AG08396 (cell line): ENCODE measurements at regions not wholly inside any gene's neighbourhood (a gene's known extent, or its start where the extent isn't known, plus 50 kb on each side); places are given as distances from the start of the nearest gene placed in this dataset.

Experiments
- DNase-seq: peaks from one replicate; pipeline ENCODE4 v3.0.0; 2012; ENCODE audit warnings: low spot score, mixed read lengths

GRCh38 chr2:176814274-176814673, 398.3 kb upstream of the HNRNPA3 start:
- no peak for DNase-seq

GRCh38 chr2:176814740-176815367, 397.7 kb upstream of the HNRNPA3 start:
- DNase-seq, result peak; percentile 17

GRCh38 chr2:176817061-176817565, 395.5 kb upstream of the HNRNPA3 start:
- DNase-seq, result peak; percentile 5

GRCh38 chr2:176818076-176818475, 394.5 kb upstream of the HNRNPA3 start:
- no peak for DNase-seq

- DNase-seq, result no peak
These were observed 394.0 kb upstream of the HNRNPA3 start for GRCh38 chr2:176818617-176819016.

- no peak for DNase-seq
These were observed 393.3 kb upstream of the HNRNPA3 start for GRCh38 chr2:176819306-176819705.

- no peak for DNase-seq
These were observed 392.1 kb upstream of the HNRNPA3 start for GRCh38 chr2:176820371-176820932.

GRCh38 chr2:176821350-176821749, 391.2 kb upstream of the HNRNPA3 start:
- peak; percentile 6 for DNase-seq

- DNase-seq, result no peak
These were observed 390.5 kb upstream of the HNRNPA3 start for GRCh38 chr2:176822060-176822459.

- DNase-seq, result no peak
These were observed 386.2 kb upstream of the HNRNPA3 start for GRCh38 chr2:176826356-176826755.

GRCh38 chr2:176826984-176827668, 385.5 kb upstream of the HNRNPA3 start:
- no peak for DNase-seq

- peak; percentile 9 for DNase-seq
These were observed 382.2 kb upstream of the HNRNPA3 start for GRCh38 chr2:176830362-176830761.

- no peak for DNase-seq
These were observed 380.5 kb upstream of the HNRNPA3 start for GRCh38 chr2:176832086-176832485.

- DNase-seq, result no peak
These were observed 378.9 kb upstream of the HNRNPA3 start for GRCh38 chr2:176833671-176834070.

- DNase-seq, result no peak
These were observed 378.4 kb upstream of the HNRNPA3 start for GRCh38 chr2:176834226-176834625.

GRCh38 chr2:176843208-176843607, 369.4 kb upstream of the HNRNPA3 start:
- DNase-seq, result no peak

GRCh38 chr2:176844461-176844860, 368.1 kb upstream of the HNRNPA3 start:
- no peak for DNase-seq

GRCh38 chr2:176845718-176846117, 366.9 kb upstream of the HNRNPA3 start:
- no peak for DNase-seq

- no peak for DNase-seq
These were observed 365.0 kb upstream of the HNRNPA3 start for GRCh38 chr2:176847575-176847974.

GRCh38 chr2:176848844-176849243, 363.8 kb upstream of the HNRNPA3 start:
- no peak for DNase-seq

- no peak for DNase-seq
These were observed 361.2 kb upstream of the HNRNPA3 start for GRCh38 chr2:176851200-176851888.

- DNase-seq, result no peak
These were observed 360.6 kb upstream of the HNRNPA3 start for GRCh38 chr2:176851889-176852483.
